Tibial artery (tissue), 4 donors: ENCODE measurements at regions not wholly inside any gene's neighbourhood (a gene's known extent, or its start where the extent isn't known, plus 50 kb on each side); places are given as distances from the start of the nearest gene placed in this dataset.

Source experiments
- DNase-seq, 2 donors: peaks; one replicate each; pipeline ENCODE4 v3.0.0-alpha.2; 2019
- H3K27ac ChIP-seq, 2 donors: fragments of 200-600 bp; sonication (generic) in 1 of 2; 1 replicate in 1 of 2; 2 replicates in 1 of 2; pipeline ENCODE4 v1.5.1; 2018 to 2019; ENCODE audit warnings: mild to moderate bottlenecking in 1 of 2
- H3K27me3 ChIP-seq, 2 donors: fragments of 200-600 bp; sonication (generic) in 1 of 2; one replicate each; pipeline versions ENCODE4 v1.5.1 to v1.6.0; 2016 to 2019
- H3K36me3 ChIP-seq, 3 donors: fragments of 200-600 bp; sonication (generic) in 2 of 3; one replicate each; pipeline ENCODE4 v1.5.1; 2016 to 2019; ENCODE audit warnings: mild to moderate bottlenecking in 2 of 3
- H3K4me1 ChIP-seq, 4 donors: fragments of 200-600 bp; sonication (generic) in 2 of 4; 1 replicate in 3 of 4; 2 replicates in 1 of 4; pipeline ENCODE4 v1.5.1; 2016 to 2019
- H3K4me3 ChIP-seq, 2 donors: fragments of 200-600 bp; sonication (generic) in 1 of 2; 1 replicate in 1 of 2; 2 replicates in 1 of 2; pipeline ENCODE4 v1.5.1; 2018 to 2019; ENCODE audit warnings: mild to moderate bottlenecking in 2 of 2
- H3K9me3 ChIP-seq, 3 donors: fragments of 200-600 bp; sonication (generic) in 1 of 3; one replicate each; pipeline ENCODE4 v1.5.1; 2016 to 2019
- intact Hi-C: fragments of 100-400 bp; cut with DNase I; formaldehyde crosslinking; loops from one replicate; pipeline ENCODE4 v1.15.0; 2023; ENCODE audit warnings: low total_unique reads
- TF ChIP-seq, protein P1 (sequence below), 2 experiments: fragments of 200-600 bp in 1 of 2; fragments of 450-650 bp in 1 of 2; IDR thresholded peaks; one replicate each; pipeline ENCODE4 v1.5.1; 2017 to 2019; ENCODE audit warnings: antibody characterized with exemption in 2 of 2, mild to moderate bottlenecking in 1 of 2, moderate library complexity in 1 of 2

DNA sequence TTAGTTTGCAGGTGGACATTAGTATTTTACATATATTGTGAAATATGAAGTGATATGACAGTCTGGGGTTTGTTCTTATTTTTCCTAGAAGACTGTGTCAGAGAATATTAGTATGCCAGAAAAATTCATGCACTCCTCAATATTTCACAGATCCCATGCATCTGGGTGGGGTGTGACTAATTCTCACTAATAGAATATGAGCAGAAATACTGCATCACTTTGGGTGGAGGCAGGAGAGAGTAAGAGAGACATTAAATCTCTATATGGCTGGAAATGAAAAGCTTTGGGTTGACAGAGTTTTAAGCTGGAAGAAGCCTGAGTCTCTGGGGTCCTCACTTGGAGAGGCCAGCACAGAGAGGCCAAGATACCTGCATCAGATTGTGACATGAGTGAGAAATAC lies 101.3 kb upstream of the DPH6 start:
- intact Hi-C loops: no loop called here
- Histone ChIP-seq H3K4me3 (no peak overlapping the region), H3K36me3 (no peaks in the 10 kb centered on the region), H3K4me1 (no peaks in the 10 kb centered on the region), H3K9me3 (peaks cover 0 to 10% (median 0%) of the 10 kb centered on the region in 3 donors), H3K27ac (no peak overlapping the region), H3K27me3 (no peaks in the 10 kb centered on the region)
- TF ChIP-seq, protein P1, sequence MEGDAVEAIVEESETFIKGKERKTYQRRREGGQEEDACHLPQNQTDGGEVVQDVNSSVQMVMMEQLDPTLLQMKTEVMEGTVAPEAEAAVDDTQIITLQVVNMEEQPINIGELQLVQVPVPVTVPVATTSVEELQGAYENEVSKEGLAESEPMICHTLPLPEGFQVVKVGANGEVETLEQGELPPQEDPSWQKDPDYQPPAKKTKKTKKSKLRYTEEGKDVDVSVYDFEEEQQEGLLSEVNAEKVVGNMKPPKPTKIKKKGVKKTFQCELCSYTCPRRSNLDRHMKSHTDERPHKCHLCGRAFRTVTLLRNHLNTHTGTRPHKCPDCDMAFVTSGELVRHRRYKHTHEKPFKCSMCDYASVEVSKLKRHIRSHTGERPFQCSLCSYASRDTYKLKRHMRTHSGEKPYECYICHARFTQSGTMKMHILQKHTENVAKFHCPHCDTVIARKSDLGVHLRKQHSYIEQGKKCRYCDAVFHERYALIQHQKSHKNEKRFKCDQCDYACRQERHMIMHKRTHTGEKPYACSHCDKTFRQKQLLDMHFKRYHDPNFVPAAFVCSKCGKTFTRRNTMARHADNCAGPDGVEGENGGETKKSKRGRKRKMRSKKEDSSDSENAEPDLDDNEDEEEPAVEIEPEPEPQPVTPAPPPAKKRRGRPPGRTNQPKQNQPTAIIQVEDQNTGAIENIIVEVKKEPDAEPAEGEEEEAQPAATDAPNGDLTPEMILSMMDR (IDR thresholded peaks at IDR 0.05): no peak
- DNase-seq: no peak

DNA sequence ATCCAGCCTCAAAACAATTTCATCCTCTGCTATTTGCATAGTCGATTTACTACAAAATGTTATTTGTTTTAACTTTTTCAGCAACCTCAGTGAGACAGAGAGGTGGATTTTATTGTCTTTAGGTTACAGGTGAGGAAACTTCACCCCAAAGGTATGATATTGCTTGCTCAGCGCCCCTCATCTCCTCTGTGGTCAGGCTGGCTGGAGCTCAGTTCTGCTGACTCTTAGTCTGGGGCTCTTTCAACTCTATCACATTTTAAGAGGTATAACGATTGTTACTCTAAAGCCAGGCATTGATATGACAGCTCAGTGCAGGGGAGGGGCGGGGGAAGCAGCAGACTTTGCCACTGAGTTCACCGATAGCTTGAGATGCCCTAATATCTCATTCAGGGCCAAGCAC lies 103.0 kb upstream of the DPH6 start:
- H3K27me3 ChIP-seq: no peaks in the 10 kb centered on the region
- DNase-seq: no peak
- H3K4me3 ChIP-seq: no peak overlapping the region
- intact Hi-C loops: no loop called here
- no peaks in the 10 kb centered on the region for H3K36me3 ChIP-seq
- H3K27ac ChIP-seq: no peak overlapping the region
- TF ChIP-seq, protein P1 (IDR thresholded peaks at IDR 0.05): no peak
- no peaks in the 10 kb centered on the region for H3K9me3 ChIP-seq
- no peaks in the 10 kb centered on the region for H3K4me1 ChIP-seq

DNA sequence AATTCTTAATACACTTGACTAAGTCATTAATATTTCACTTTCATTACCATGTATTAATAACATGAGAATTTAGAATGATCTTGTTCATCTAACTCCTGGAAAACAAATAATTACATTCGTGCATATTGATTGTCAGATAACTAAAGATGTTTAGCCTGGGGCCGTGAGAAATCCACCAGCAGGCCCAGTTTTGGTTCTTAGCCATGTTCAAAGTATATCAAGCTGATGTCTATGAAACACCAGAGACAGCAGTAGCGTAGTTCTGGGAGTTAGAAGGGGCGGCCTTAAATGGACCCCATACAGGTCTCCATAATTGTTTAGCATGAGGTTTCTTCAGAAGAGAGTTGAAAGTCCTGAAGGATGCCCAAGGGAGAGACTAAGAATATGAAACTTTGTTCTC lies 103.6 kb upstream of the DPH6 start:
- DNase-seq: no peak
- no peak overlapping the region for H3K4me3 ChIP-seq
- TF ChIP-seq, protein P1 (IDR thresholded peaks at IDR 0.05): no peak
- H3K27ac ChIP-seq: no peak overlapping the region
- H3K27me3 ChIP-seq: no peaks in the 10 kb centered on the region
- H3K36me3 ChIP-seq: no peaks in the 10 kb centered on the region
- intact Hi-C loops: no loop called here
- no peaks in the 10 kb centered on the region for H3K9me3 ChIP-seq
- H3K4me1 ChIP-seq: no peaks in the 10 kb centered on the region

DNA sequence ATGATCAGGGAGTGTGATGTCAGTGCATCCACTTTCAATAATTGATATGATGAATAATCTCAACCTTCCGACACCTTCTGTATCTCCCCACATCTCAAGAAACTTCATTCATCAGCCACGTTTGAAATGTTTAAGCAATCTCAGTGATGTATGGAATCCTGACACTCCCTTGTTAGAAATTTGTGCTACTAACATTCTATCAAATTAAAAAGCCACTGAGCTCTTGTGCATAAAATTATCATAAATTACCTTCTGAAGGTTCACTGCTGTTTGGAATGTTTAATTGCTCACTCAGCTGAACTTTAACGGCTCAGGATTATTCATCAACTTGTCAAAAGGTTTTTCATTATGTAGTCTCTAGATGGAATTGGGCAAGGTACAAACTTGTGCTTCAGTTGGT lies 108.4 kb upstream of the DPH6 start:
- no peak overlapping the region for H3K27ac ChIP-seq
- TF ChIP-seq, protein P1 (IDR thresholded peaks at IDR 0.05): no peak
- H3K9me3 ChIP-seq: no peaks in the 10 kb centered on the region
- peaks cover 0 to 7% (median 0%) of the 10 kb centered on the region in 4 donors for H3K4me1 ChIP-seq
- no peak for DNase-seq
- intact Hi-C loops: no loop called here
- no peaks in the 10 kb centered on the region for H3K27me3 ChIP-seq
- no peak overlapping the region for H3K4me3 ChIP-seq
- H3K36me3 ChIP-seq: no peaks in the 10 kb centered on the region

DNA sequence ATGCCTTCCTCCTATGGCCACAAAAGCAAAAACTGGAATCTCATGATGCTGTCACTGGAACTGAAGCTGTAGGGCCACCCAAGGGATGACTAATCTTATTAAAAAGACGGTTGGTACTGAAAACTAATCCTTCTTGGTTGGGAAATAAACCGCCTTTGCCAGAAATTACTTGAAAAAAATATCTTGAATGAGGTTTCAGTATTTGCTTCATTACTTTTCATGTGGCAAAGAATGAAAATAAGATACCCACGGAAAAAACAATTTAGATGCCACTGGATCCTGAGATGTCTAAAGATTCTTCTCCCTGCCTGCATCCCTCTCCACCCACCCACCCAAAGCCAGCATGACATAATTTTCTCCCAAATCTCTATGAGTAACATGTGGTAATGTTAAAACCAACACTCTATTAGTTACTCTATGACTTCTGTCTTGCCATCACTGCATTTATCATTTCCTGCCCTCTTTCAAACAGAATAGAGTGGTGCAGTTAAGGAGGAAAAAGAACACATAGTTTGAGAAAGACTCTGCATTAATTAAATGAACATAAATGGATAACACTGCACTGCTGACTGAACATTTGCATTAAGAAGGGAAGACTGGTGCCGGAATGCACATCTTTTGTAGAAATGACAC lies 111.8 kb upstream of the DPH6 start:
- DNase-seq: no peak

More for the DNA sequence above, 111.8 kb upstream of the DPH6 start:
- H3K27ac ChIP-seq: peak overlapping the region in 1 of 2 donors; percentile 21
- H3K4me3 ChIP-seq: no peak overlapping the region
- no peaks in the 10 kb centered on the region for H3K36me3 ChIP-seq
- H3K4me1 ChIP-seq: peaks cover 0 to 7% (median 0%) of the 10 kb centered on the region in 4 donors
- H3K27me3 ChIP-seq: no peaks in the 10 kb centered on the region
- no peaks in the 10 kb centered on the region for H3K9me3 ChIP-seq
- intact Hi-C loops: no loop called here
- TF ChIP-seq, protein P1 (IDR thresholded peaks at IDR 0.05): no peak
